Heart left ventricle (tissue), 13 donors: ENCODE measurements at regions not wholly inside any gene's neighbourhood (a gene's known extent, or its start where the extent isn't known, plus 50 kb on each side); places are given as distances from the start of the nearest gene placed in this dataset.

ENCODE experiments used
- POLR2A ChIP-seq, 2 donors: fragments of 450-650 bp; IDR thresholded peaks; one replicate each; pipeline ENCODE4 v1.6.1; 2017; ENCODE audit warnings: antibody characterized with exemption in 2 of 2, mild to moderate bottlenecking in 2 of 2, moderate library complexity in 2 of 2
- TF ChIP-seq, protein P1 (sequence below), 12 donors: fragments of 200-600 bp; sonication (generic) in 4 of 12; IDR thresholded peaks; one replicate each; pipeline versions ENCODE4 v1.5.0 to v1.8.0; 2018 to 2022; ENCODE audit warnings: antibody characterized with exemption in 12 of 12, mild to moderate bottlenecking in 5 of 12
- donor health status: ischemic (EF 13 %, LVEDD 7.1; RV severe dilation, severe dysfunction).
- donor health status: DM: no; HTN: yes; CAD: no.
- donor health status: DM: no; HTN: no; CAD: no.
- donor health status: ischemic (EF 25% LVEDD 6.9; RV normal size, moderate dysfunction).
- donor health status: ischemic (EF 25% LVEDD 5.7; RV mildly dilated, moderate dysfunction).
- donor health status: ischemic (EF 35%, LVEDD 5.7; RV mildly dilated, moderate dysfunction).
- donor health status: nonischemic (EF 11% LVEDD 7.7; RV severe dilation, severe dysfunction).
- donor health status: DM: yes; HTN: yes; CAD: no.
- donor health status: PGD.
- donor health status: ischemic (EF 29% LVEDD 5.4; RV normal size, mild dysfunction).
- donor health status: nonischemic (EF 23%, LVEDD 6.1; RV moderate dilation, normal function).

- TF ChIP-seq POLR2A (IDR thresholded peaks at IDR 0.05) = no peak
- TF ChIP-seq, protein P1, sequence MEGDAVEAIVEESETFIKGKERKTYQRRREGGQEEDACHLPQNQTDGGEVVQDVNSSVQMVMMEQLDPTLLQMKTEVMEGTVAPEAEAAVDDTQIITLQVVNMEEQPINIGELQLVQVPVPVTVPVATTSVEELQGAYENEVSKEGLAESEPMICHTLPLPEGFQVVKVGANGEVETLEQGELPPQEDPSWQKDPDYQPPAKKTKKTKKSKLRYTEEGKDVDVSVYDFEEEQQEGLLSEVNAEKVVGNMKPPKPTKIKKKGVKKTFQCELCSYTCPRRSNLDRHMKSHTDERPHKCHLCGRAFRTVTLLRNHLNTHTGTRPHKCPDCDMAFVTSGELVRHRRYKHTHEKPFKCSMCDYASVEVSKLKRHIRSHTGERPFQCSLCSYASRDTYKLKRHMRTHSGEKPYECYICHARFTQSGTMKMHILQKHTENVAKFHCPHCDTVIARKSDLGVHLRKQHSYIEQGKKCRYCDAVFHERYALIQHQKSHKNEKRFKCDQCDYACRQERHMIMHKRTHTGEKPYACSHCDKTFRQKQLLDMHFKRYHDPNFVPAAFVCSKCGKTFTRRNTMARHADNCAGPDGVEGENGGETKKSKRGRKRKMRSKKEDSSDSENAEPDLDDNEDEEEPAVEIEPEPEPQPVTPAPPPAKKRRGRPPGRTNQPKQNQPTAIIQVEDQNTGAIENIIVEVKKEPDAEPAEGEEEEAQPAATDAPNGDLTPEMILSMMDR (IDR thresholded peaks at IDR 0.05) = no peak
These were observed 184.8 kb downstream of the GABRG1 start for GRCh38 chr4:45939056-45939455.
